ENCODE measurements at regions not wholly inside any gene's neighbourhood (a gene's known extent, or its start where the extent isn't known, plus 50 kb on each side); places are given as distances from the start of the nearest gene placed in this dataset.
A peak's percentile ranks its signal among the peaks of the same experiment; 100 is the strongest.

- Histone ChIP-seq H2BK5ac (ENCODE audit: low read length) (no peak overlapping the region), H2BK12ac (ENCODE audit: low read length) (no peak overlapping the region), H3K27ac (replicated peaks; ENCODE audit: low read length) (no peak overlapping the region), H3K9ac (ENCODE audit: low read depth, low read length, poor library complexity) (no peak overlapping the region), H2AFZ (ENCODE audit: low read length) (no peak overlapping the region), H2BK120ac (ENCODE audit: low read depth, low read length) (no peak overlapping the region), H4K8ac (ENCODE audit: low read depth, low read length) (no peak overlapping the region), H4K91ac (ENCODE audit: low read depth, low read length, poor library complexity) (no peak overlapping the region), H3K23ac (ENCODE audit: low read depth, low read length, poor library complexity) (no peak overlapping the region), H2BK15ac (ENCODE audit: low read length) (no peak overlapping the region), H2AK5ac (ENCODE audit: low read depth, low read length) (no peak overlapping the region), H3K14ac (ENCODE audit: low read length) (no peak overlapping the region), H3K4me3 (ENCODE audit: low read length in 2 of 2) (no peak overlapping the region), H3K4me2 (ENCODE audit: insufficient read depth, low read length, poor library complexity, severe bottlenecking) (no peak overlapping the region), H3K4ac (ENCODE audit: low read length) (no peak overlapping the region), H3K4me1 (ENCODE audit: control insufficient read depth in 2 of 2, insufficient read depth in 1 of 2, low read depth in 1 of 2, low read length in 2 of 2) (no peaks in the 10 kb centered on the region), H3K36me3 (replicated peaks in 1 of 2; ENCODE audit: control insufficient read depth in 2 of 2, insufficient read depth in 2 of 2, low read length in 2 of 2) (no peaks in the 10 kb centered on the region), H3K79me1 (ENCODE audit: low read depth, low read length) (no peaks in the 10 kb centered on the region), H3K18ac (ENCODE audit: low read length) (no peak overlapping the region), H3K27me3 (ENCODE audit: control insufficient read depth in 3 of 3, insufficient read depth in 3 of 3, low read depth in 1 of 3, low read length in 3 of 3) (no peaks in the 10 kb centered on the region), H3K9me3 (replicated peaks in 1 of 2; ENCODE audit: control insufficient read depth in 2 of 2, insufficient read depth in 1 of 2, low read depth in 1 of 2, low read length in 2 of 2) (no peaks in the 10 kb centered on the region)
- WGBS, 2 donors (ENCODE audit: extremely low coverage in 2 of 2, insufficient read length in 2 of 2, insufficient replicate concordance in 1 of 2) = no CpG with 5 or more reads among the region's 3 CpGs
- DNase-seq (ENCODE audit: low spot score) = no peak
Observed at GRCh38 chr18:65459741-65460140, 291.1 kb upstream of the CDH7 start.

GRCh38 chr18:65458871-65459270, 291.9 kb upstream of the CDH7 start:
- Histone ChIP-seq H2BK15ac (ENCODE audit: low read length) (no peak overlapping the region), H3K4me3 (ENCODE audit: low read length in 2 of 2) (no peak overlapping the region), H2BK120ac (ENCODE audit: low read depth, low read length) (no peak overlapping the region), H3K9me3 (replicated peaks in 1 of 2; ENCODE audit: control insufficient read depth in 2 of 2, insufficient read depth in 1 of 2, low read depth in 1 of 2, low read length in 2 of 2) (no peaks in the 10 kb centered on the region), H3K27ac (replicated peaks; ENCODE audit: low read length) (no peak overlapping the region), H3K18ac (ENCODE audit: low read length) (no peak overlapping the region), H2BK12ac (ENCODE audit: low read length) (no peak overlapping the region), H3K79me1 (ENCODE audit: low read depth, low read length) (no peaks in the 10 kb centered on the region), H3K36me3 (replicated peaks in 1 of 2; ENCODE audit: control insufficient read depth in 2 of 2, insufficient read depth in 2 of 2, low read length in 2 of 2) (no peaks in the 10 kb centered on the region), H3K14ac (ENCODE audit: low read length) (no peak overlapping the region), H3K27me3 (ENCODE audit: control insufficient read depth in 3 of 3, insufficient read depth in 3 of 3, low read depth in 1 of 3, low read length in 3 of 3) (no peaks in the 10 kb centered on the region), H3K4me1 (ENCODE audit: control insufficient read depth in 2 of 2, insufficient read depth in 1 of 2, low read depth in 1 of 2, low read length in 2 of 2) (no peaks in the 10 kb centered on the region), H2AK5ac (ENCODE audit: low read depth, low read length) (no peak overlapping the region), H4K8ac (ENCODE audit: low read depth, low read length) (no peak overlapping the region), H2BK5ac (ENCODE audit: low read length) (no peak overlapping the region), H3K4me2 (ENCODE audit: insufficient read depth, low read length, poor library complexity, severe bottlenecking) (no peak overlapping the region), H3K9ac (ENCODE audit: low read depth, low read length, poor library complexity) (no peak overlapping the region), H2AFZ (ENCODE audit: low read length) (no peak overlapping the region), H3K23ac (ENCODE audit: low read depth, low read length, poor library complexity) (no peak overlapping the region), H3K4ac (ENCODE audit: low read length) (no peak overlapping the region), H4K91ac (ENCODE audit: low read depth, low read length, poor library complexity) (no peak overlapping the region)
- no peak for DNase-seq (ENCODE audit: low spot score)
- no CpG with 5 or more reads among the region's 1 CpG for WGBS, 2 donors (ENCODE audit: extremely low coverage in 2 of 2, insufficient read length in 2 of 2, insufficient replicate concordance in 1 of 2)

GRCh38 chr18:65439188-65439587, 311.6 kb upstream of the CDH7 start:
- no peak overlapping the region for H2BK120ac ChIP-seq (ENCODE audit: low read depth, low read length)
- no peak overlapping the region for H2BK15ac ChIP-seq (ENCODE audit: low read length)
- no peak overlapping the region for H3K23ac ChIP-seq (ENCODE audit: low read depth, low read length, poor library complexity)
- no peak overlapping the region for H3K14ac ChIP-seq (ENCODE audit: low read length)
- no peak overlapping the region for H2BK12ac ChIP-seq (ENCODE audit: low read length)
- peak overlapping the region; percentile 27 for H2AFZ ChIP-seq (ENCODE audit: low read length)
- H3K4me3 ChIP-seq (ENCODE audit: low read length in 2 of 2) = no peak overlapping the region
- no peaks in the 10 kb centered on the region for H3K36me3 ChIP-seq (replicated peaks in 1 of 2; ENCODE audit: control insufficient read depth in 2 of 2, insufficient read depth in 2 of 2, low read length in 2 of 2)
- H3K4ac ChIP-seq (ENCODE audit: low read length) = no peak overlapping the region
- WGBS, 2 donors (ENCODE audit: extremely low coverage in 2 of 2, insufficient read length in 2 of 2, insufficient replicate concordance in 1 of 2) = 100% methylated on average over 1 of the region's 3 CpGs; no CpG with 5 or more reads in 1 of the 2 donors
- H4K91ac ChIP-seq (ENCODE audit: low read depth, low read length, poor library complexity) = no peak overlapping the region
- H3K9me3 ChIP-seq (replicated peaks in 1 of 2; ENCODE audit: control insufficient read depth in 2 of 2, insufficient read depth in 1 of 2, low read depth in 1 of 2, low read length in 2 of 2) = no peaks in the 10 kb centered on the region
- no peaks in the 10 kb centered on the region for H3K79me1 ChIP-seq (ENCODE audit: low read depth, low read length)
- H3K4me2 ChIP-seq (ENCODE audit: insufficient read depth, low read length, poor library complexity, severe bottlenecking) = no peak overlapping the region
- no peak for DNase-seq (ENCODE audit: low spot score)
- no peaks in the 10 kb centered on the region for H3K27me3 ChIP-seq (ENCODE audit: control insufficient read depth in 3 of 3, insufficient read depth in 3 of 3, low read depth in 1 of 3, low read length in 3 of 3)
- no peak overlapping the region for H2BK5ac ChIP-seq (ENCODE audit: low read length)
- H3K27ac ChIP-seq (replicated peaks; ENCODE audit: low read length) = no peak overlapping the region
- H3K4me1 ChIP-seq (ENCODE audit: control insufficient read depth in 2 of 2, insufficient read depth in 1 of 2, low read depth in 1 of 2, low read length in 2 of 2) = no peaks in the 10 kb centered on the region
- no peak overlapping the region for H3K18ac ChIP-seq (ENCODE audit: low read length)
- H3K9ac ChIP-seq (ENCODE audit: low read depth, low read length, poor library complexity) = no peak overlapping the region
- H4K8ac ChIP-seq (ENCODE audit: low read depth, low read length) = no peak overlapping the region
- no peak overlapping the region for H2AK5ac ChIP-seq (ENCODE audit: low read depth, low read length)

- Histone ChIP-seq H3K18ac (ENCODE audit: low read length) (no peak overlapping the region), H2BK120ac (ENCODE audit: low read depth, low read length) (no peak overlapping the region), H3K27ac (replicated peaks; ENCODE audit: low read length) (no peak overlapping the region), H3K14ac (ENCODE audit: low read length) (no peak overlapping the region), H4K8ac (ENCODE audit: low read depth, low read length) (no peak overlapping the region), H2AK5ac (ENCODE audit: low read depth, low read length) (no peak overlapping the region), H2BK15ac (ENCODE audit: low read length) (no peak overlapping the region), H3K36me3 (replicated peaks in 1 of 2; ENCODE audit: control insufficient read depth in 2 of 2, insufficient read depth in 2 of 2, low read length in 2 of 2) (no peaks in the 10 kb centered on the region), H3K4me2 (ENCODE audit: insufficient read depth, low read length, poor library complexity, severe bottlenecking) (no peak overlapping the region), H3K27me3 (ENCODE audit: control insufficient read depth in 3 of 3, insufficient read depth in 3 of 3, low read depth in 1 of 3, low read length in 3 of 3) (no peaks in the 10 kb centered on the region), H3K4me3 (ENCODE audit: low read length in 2 of 2) (no peak overlapping the region), H3K79me1 (ENCODE audit: low read depth, low read length) (no peaks in the 10 kb centered on the region), H3K4ac (ENCODE audit: low read length) (no peak overlapping the region), H3K23ac (ENCODE audit: low read depth, low read length, poor library complexity) (no peak overlapping the region), H2BK5ac (ENCODE audit: low read length) (no peak overlapping the region), H3K4me1 (ENCODE audit: control insufficient read depth in 2 of 2, insufficient read depth in 1 of 2, low read depth in 1 of 2, low read length in 2 of 2) (no peaks in the 10 kb centered on the region), H2AFZ (ENCODE audit: low read length) (peak overlapping the region; percentile 46), H3K9me3 (replicated peaks in 1 of 2; ENCODE audit: control insufficient read depth in 2 of 2, insufficient read depth in 1 of 2, low read depth in 1 of 2, low read length in 2 of 2) (no peaks in the 10 kb centered on the region), H4K91ac (ENCODE audit: low read depth, low read length, poor library complexity) (no peak overlapping the region), H3K9ac (ENCODE audit: low read depth, low read length, poor library complexity) (no peak overlapping the region), H2BK12ac (ENCODE audit: low read length) (no peak overlapping the region)
- no peak for DNase-seq (ENCODE audit: low spot score)
- WGBS, 2 donors (ENCODE audit: extremely low coverage in 2 of 2, insufficient read length in 2 of 2, insufficient replicate concordance in 1 of 2) = no CpG with 5 or more reads among the region's 4 CpGs
Observed at GRCh38 chr18:65436430-65436829, 314.4 kb upstream of the CDH7 start.
